SH-SY5Y (cell line): ENCODE measurements at regions not wholly inside any gene's neighbourhood (a gene's known extent, or its start where the extent isn't known, plus 50 kb on each side); places are given as distances from the start of the nearest gene placed in this dataset.

Experiments
- GATA2 ChIP-seq: IDR thresholded peaks from 2 replicates; pipeline ENCODE4 v1.6.1; 2011; ENCODE audit warnings: mild to moderate bottlenecking, low read depth, low read length
- GATA3 ChIP-seq: IDR thresholded peaks from 2 replicates; pipeline ENCODE4 v1.6.1; 2011; ENCODE audit warnings: low read depth, mild to moderate bottlenecking, low read length, moderate library complexity

DNA sequence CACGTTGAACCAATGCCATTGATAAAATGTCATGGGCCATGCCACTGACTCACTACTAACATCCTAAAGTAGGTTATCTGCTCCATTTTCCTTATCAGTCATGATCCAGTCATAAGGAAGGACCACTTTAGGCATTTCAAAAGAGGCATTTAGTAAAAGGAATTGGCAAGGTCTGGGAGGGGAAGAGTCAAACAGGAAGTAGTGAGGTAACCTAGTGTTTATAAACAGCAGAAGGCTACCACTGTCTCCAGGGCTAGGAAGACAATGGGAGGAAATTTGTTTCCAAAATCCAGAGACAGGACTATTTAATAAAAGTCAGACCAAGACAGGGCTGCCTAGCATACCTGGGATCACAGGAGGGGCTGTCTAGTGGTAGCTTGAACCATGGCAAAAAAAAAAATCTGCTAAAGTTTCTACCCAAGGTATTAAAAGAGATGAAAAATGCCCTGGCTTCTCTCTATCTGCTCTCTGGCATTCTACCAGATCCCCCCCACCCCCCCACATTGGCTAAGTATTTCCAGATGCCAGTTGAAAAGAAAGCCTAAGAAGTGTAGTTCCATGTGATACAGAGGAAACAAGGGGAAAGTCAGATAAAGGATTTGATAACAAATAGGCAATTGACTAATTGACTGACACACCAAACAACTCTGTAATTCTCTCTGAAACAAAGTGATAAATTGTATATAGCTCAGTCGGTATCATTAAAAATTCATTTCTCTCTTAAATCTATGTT lies 50.4 kb upstream of the C11orf87 start:
- TF ChIP-seq GATA3: no peak
- TF ChIP-seq GATA2: no peak
